HEK293 (cell line): ENCODE measurements at regions not wholly inside any gene's neighbourhood (a gene's known extent, or its start where the extent isn't known, plus 50 kb on each side); places are given as distances from the start of the nearest gene placed in this dataset.

Experiments
- REST ChIP-seq: fragments of 450-650 bp; formaldehyde crosslinking; IDR thresholded peaks from 2 replicates; pipeline ENCODE4 v1.5.1; 2016; ENCODE audit warnings: missing biosample characterization, missing genetic modification characterization
- SP3 ChIP-seq: fragments of 450-650 bp; formaldehyde crosslinking; IDR thresholded peaks from 2 replicates; pipeline ENCODE4 v1.5.1; 2016; ENCODE audit warnings: missing biosample characterization, missing genetic modification characterization

DNA sequence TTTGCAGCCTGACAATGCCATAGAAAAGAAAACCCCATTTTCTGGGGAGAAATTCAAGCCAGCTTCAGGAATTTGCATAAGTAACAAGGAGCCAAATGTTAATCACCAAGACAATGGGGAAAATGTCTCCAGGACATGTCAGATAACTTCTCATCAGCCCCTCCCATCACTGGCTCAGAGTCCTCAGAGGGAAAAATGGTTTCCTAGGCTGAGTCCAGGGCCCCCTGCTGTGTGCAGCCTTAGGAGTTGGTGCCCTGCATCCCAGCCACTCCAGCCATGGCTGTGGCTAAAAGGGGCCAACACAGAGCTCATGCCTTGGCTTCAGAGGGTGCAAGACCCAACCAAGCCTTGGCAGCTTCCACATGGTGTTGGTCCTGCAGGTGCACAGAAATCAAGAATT lies 63.7 kb upstream of the FANCL start:
- no peak for TF ChIP-seq REST (tag by site-specific recombination)
- TF ChIP-seq SP3 (tag by site-specific recombination) = no peak
